ENCODE measurements at regions not wholly inside any gene's neighbourhood (a gene's known extent, or its start where the extent isn't known, plus 50 kb on each side); places are given as distances from the start of the nearest gene placed in this dataset.

GRCh38 chr12:59839514-59839913 is 243.7 kb downstream of the SLC16A7 start:
- peak; percentile 4 for DNase-seq (ENCODE audit: low read depth)

DNA sequence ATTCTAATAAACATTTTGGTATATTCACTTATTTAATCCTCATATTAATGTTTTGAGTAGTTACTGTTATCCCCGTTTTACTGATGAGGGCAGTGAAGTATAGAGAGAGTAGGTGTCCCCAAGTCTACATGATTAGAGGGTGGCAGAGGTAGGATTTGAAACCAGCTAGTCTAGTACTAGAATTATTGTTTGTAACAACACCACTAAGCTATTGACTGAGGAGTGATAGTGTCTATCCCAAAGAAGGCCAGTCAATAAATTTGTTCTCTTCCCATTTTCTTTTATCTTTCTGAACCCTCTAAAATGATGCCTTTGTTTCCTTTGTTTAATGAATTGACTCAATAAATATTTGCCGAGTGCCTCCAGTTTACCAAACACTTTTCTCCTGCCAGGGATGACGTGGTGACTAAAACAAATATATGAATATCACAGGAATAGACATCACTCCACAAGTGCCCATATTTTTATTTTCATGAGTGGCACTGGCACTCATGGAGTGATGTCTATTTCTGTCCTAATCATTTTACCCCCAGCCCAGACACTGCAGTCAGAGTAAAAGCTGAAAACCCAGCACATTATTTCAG is 247.5 kb downstream of the SLC16A7 start:
- no peak for DNase-seq (ENCODE audit: low read depth)

- no peak for DNase-seq (ENCODE audit: low read depth)
Measured at GRCh38 chr12:59844750-59845149, 248.9 kb downstream of the SLC16A7 start.

DNA sequence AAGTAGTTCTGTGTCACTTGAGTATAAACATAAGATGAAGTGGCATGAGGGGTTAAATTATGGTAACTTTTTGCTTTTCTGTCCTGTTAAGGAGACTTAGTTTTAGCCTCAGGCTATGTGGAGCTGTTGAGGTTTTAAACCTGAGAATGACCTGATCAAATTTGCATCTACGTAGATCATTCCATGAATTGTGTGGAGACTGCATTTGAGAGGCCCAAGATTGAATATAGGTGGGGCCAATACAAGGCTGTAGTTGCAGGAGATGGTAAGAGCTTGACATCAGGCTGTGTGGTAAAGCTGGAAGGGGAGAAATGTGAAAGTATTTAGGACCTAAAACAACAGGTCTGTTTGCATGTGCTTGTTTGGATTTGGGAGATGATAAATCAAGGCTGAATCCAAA is 249.5 kb downstream of the SLC16A7 start:
- DNase-seq (ENCODE audit: low read depth), result no peak

GRCh38 chr12:59847127-59847526 is 251.3 kb downstream of the SLC16A7 start:
- no peak for DNase-seq (ENCODE audit: low read depth)

DNA sequence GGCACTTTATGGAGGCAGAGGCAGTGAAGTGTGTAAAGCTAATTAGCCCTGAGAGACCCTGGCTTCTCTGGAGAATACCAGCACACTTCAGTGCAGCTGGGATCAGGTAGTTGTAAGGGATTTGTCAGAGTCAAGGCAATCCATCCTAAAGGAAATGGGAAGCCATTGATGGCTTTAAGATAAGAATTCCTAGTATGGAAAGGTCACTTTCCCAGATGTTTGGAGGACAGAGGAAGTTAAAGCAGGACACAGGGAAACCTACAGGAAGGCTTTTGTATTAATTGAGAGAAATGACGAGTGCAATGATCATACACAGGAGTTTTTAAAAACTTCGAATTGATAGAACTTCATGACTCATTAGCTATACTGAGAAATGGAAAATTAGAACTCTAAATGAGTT is 254.4 kb downstream of the SLC16A7 start:
- DNase-seq (ENCODE audit: low read depth), result no peak

- DNase-seq (ENCODE audit: low read depth), result no peak
Measured at GRCh38 chr12:59858508-59859170, 262.8 kb downstream of the SLC16A7 start.

DNA sequence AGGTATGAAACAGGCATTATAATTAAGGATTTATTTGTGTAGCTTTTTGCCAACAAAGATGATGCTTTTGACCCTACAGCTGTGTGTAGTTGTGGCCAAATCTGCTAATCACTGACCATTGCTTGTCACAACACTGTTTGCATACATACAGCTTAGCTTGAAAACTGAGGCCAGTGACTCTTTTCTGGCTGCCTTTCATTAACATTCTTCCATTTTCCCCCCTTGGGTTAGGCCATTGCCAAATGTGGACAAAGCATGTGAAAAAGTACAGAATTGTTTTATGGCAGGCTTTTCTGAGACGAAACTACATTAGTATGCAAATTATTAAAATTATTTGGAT is 263.3 kb downstream of the SLC16A7 start:
- no peak for DNase-seq (ENCODE audit: low read depth)

- DNase-seq (ENCODE audit: low read depth), result no peak
Measured at GRCh38 chr12:59861635-59862034, 265.8 kb downstream of the SLC16A7 start.

DNA sequence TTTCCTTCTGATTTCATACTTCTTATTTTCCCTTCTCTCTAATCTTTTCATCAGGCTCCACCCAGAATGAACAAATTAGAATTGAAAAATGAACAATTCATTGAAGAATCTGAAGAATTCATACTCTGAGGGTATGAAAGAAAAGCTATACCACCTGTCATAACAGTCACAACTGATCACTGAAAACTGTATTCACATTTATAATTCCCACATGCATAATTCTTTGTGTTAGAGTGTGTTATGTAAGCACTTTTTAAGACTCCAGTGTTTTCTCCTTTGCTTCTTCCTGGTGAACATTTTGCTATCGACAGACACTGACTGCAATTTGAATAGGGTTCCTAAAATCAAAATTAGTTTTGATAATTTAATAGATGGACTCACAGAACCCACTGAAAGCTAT is 271.2 kb downstream of the SLC16A7 start:
- DNase-seq (ENCODE audit: low read depth), result no peak

DNA sequence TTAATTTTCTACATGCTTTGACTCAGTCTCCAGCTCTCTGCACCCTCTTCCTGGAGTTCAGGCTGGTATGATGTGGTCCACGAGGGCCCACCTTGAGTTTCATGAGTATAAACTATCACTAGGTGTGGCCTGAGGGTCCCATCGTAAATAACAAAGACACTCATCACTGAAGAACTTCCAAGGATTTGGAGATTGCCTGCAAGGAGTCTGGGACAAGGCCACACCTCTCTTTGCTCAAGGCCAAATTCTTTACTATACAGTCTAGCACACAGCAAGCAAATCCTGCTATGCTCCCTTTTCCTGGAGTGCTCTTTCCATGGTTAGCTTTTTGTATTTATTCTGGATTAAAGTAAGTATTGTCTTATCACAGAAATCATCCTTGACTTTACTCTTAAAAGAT is 271.9 kb downstream of the SLC16A7 start:
- DNase-seq (ENCODE audit: low read depth), result no peak

- no peak for DNase-seq (ENCODE audit: low read depth)
Measured at GRCh38 chr12:59871779-59872178, 275.9 kb downstream of the SLC16A7 start.

- DNase-seq (ENCODE audit: low read depth), result peak; percentile 1
Measured at GRCh38 chr12:59873136-59873535, 277.3 kb downstream of the SLC16A7 start.

GRCh38 chr12:59874781-59875180 is 279.0 kb downstream of the SLC16A7 start:
- peak; percentile 22 for DNase-seq (ENCODE audit: low read depth)

DNA sequence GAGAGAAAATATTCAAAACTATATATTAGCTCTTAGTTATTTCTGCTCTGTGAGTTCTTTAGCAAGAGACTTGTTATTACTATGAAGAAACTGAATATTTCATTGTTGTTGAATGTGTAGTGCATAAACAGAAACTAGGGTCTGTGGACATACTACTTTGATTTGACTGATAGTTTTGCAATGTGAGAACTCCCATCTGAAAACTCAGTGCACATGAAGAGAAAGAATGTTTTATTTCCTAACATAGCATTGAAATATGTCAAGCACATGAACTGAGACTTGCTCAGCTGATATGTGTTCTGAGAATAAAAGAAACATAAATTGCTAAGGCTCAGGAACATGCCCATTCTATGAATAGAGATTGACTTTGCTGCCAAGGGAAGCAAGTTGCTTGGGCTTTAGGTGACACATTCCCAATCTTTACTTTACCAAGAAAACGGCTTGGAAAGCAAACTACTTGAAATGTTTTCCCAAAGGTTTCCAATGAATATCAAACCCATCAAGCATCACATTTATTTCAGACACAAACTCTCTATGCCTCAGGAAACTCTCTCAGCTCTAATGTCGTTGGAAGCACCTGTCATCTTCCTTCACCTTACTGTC is 290.4 kb downstream of the SLC16A7 start:
- DNase-seq (ENCODE audit: low read depth), result peak; percentile 7

DNA sequence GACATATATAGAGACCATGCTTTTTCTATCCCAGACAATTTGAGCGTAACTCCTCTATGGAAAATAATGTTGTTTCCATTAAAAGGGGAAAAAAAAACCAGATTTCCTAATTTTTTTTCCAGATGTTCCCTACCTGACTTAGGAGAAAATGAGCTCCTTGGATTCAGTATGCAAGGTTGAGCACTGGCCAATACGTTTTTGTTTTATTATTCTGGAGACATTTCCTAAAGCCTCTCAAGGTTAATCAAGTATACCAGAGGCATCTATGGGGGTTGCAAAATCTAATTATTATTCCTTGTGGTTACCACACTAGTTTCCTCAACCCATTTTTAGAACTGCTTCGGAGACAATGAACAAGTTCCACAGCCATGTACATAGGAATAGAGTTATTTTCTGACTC is 291.3 kb downstream of the SLC16A7 start:
- no peak for DNase-seq (ENCODE audit: low read depth)

GRCh38 chr12:59890896-59891579 is 295.2 kb downstream of the SLC16A7 start:
- no peak for DNase-seq (ENCODE audit: low read depth)

DNA sequence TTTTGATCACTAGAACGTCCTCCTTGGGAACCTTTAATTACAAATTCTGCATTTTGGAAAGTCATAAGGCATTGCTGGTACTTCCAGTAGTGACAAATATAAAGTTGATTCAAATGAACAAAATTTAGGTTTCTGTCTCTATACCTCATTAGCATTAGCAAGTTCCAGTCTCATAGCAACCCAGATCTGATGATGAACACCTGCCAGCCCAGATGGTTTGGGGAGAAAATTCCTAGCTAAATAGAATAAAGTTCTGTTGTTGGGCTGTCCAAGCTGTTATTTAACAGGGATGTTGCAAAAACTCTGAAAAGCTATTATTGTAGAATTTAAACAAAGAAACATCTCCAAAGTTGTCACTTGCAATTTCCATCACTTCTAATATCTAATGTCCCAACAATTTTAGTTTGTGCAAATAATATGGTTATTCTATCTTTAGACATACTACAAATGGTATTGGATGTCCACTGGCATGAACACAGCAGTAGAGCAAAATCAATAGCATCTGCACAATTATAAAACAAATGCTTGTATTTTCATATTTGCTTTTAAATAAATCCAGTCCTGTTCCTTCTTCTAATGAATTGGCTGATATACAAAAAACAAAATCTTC is 299.4 kb downstream of the SLC16A7 start:
- no peak for DNase-seq (ENCODE audit: low read depth)

GRCh38 chr12:59904874-59905521 is 309.2 kb downstream of the SLC16A7 start:
- no peak for DNase-seq (ENCODE audit: low read depth)

GRCh38 chr12:59911516-59911915 is 315.7 kb downstream of the SLC16A7 start:
- DNase-seq (ENCODE audit: low read depth), result no peak

DNA sequence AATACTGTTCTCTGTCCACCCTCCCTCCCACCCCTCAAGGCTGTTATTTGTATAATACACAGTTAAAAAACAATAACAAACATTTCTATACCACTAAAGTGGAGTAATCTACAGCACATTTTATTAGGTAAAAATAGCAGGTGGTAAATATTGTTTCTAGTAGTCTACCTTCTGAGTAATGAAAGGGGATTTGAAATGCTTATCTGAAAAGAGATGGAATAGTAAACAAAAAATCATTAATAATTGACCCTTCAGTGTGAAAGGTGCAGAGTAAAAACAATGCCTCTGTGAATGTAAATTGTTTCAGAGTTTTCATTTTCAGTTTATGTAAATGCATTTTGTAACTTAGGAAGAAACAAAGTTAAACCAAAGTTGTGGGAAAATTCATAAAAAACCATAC is 321.2 kb downstream of the SLC16A7 start:
- no peak for DNase-seq (ENCODE audit: low read depth)

- DNase-seq (ENCODE audit: low read depth), result peak; percentile 19
Measured at GRCh38 chr12:59927032-59927431, 331.2 kb downstream of the SLC16A7 start.

Measured in amniotic epithelial cell (primary cell).